SK-N-MC (cell line): ENCODE measurements at regions not wholly inside any gene's neighbourhood (a gene's known extent, or its start where the extent isn't known, plus 50 kb on each side); places are given as distances from the start of the nearest gene placed in this dataset.
"Not testable (repeated sequence)": the region's sequence is repeated elsewhere in the genome, so short reads cannot be mapped to it uniquely, and the experiment has no call there.

ENCODE experiments used
- EZH2 ChIP-seq: fragments of 200-600 bp; sonication (generic); IDR thresholded peaks from one replicate; pipeline ENCODE4 v1.6.1; 2017; ENCODE audit warnings: antibody characterized with exemption
- POLR2AphosphoS5 ChIP-seq: IDR thresholded peaks from 2 replicates; pipeline ENCODE4 v1.6.1; 2012; ENCODE audit warnings: mild to moderate bottlenecking, low read depth, low read length, borderline replicate concordance

GRCh38 chr5:122669709-122670108, 105.2 kb upstream of the SNX2 start:
- TF ChIP-seq EZH2, POLR2AphosphoS5: not testable (repeated sequence)
